Upper lobe of left lung (tissue), 6 donors: ENCODE measurements at regions not wholly inside any gene's neighbourhood (a gene's known extent, or its start where the extent isn't known, plus 50 kb on each side); places are given as distances from the start of the nearest gene placed in this dataset.

ENCODE experiments used
- ATAC-seq, 2 donors: fragments of 200-7000 bp; cut with Tn5 transposase; one replicate each; pipeline ENCODE4 v1.9.1; 2022; ENCODE audit warnings: mild to moderate bottlenecking in 2 of 2, moderate library complexity in 2 of 2; ENCODE audit not compliant: low FRiP score in 2 of 2
- DNase-seq, 2 donors: peaks; one replicate each; pipeline ENCODE4 v3.0.0-alpha.2; 2019 to 2020
- H3K27ac ChIP-seq, 4 donors: fragments of 200-600 bp; sonication (generic); one replicate each; pipeline ENCODE4 v1.5.1; 2016 to 2019
- H3K27me3 ChIP-seq, 4 donors: fragments of 200-600 bp; sonication (generic); one replicate each; pipeline ENCODE4 v1.5.1; 2017 to 2019
- H3K36me3 ChIP-seq, 4 donors: fragments of 200-600 bp; sonication (generic); one replicate each; pipeline ENCODE4 v1.5.1; 2016 to 2019
- H3K4me1 ChIP-seq, 4 donors: fragments of 200-600 bp; sonication (generic); one replicate each; pipeline ENCODE4 v1.5.1; 2018 to 2019
- H3K4me3 ChIP-seq, 4 donors: fragments of 200-600 bp; sonication (generic); one replicate each; pipeline ENCODE4 v1.5.1; 2017 to 2019; ENCODE audit warnings: mild to moderate bottlenecking in 2 of 4, moderate library complexity in 1 of 4
- H3K9me3 ChIP-seq, 4 donors: fragments of 200-600 bp; sonication (generic); one replicate each; pipeline ENCODE4 v1.5.1; 2018 to 2019
- EP300 ChIP-seq, 4 donors: sonication (generic); formaldehyde crosslinking; IDR thresholded peaks; one replicate each; pipeline ENCODE4 v1.5.1; 2017; ENCODE audit warnings: antibody characterized with exemption in 4 of 4, control low read depth in 2 of 4
- POLR2A ChIP-seq, 4 donors: fragments of 450-650 bp; IDR thresholded peaks; one replicate each; pipeline ENCODE4 v1.5.1; 2016 to 2017; ENCODE audit warnings: antibody characterized with exemption in 4 of 4, mild to moderate bottlenecking in 2 of 4
- POLR2AphosphoS5 ChIP-seq, 2 donors: sonication (generic); formaldehyde crosslinking; IDR thresholded peaks; one replicate each; pipeline ENCODE4 v1.5.1; 2017; ENCODE audit warnings: antibody characterized with exemption in 2 of 2
- whole genome bisulfite sequencing, 2 donors: methylation state at CpG; one replicate each; pipeline ENCODE4 v1.1.5; 2017 to 2018; 5-methylcytosine and 5-hydroxymethylcytosine counted together
- TF ChIP-seq, protein P1 (sequence below), 6 experiments: fragments of 450-650 bp in 4 of 6; fragments of 200-600 bp in 2 of 6; sonication (generic) in 2 of 6; IDR thresholded peaks; one replicate each; pipeline ENCODE4 v1.5.1; 2016 to 2019; ENCODE audit warnings: antibody characterized with exemption in 6 of 6
- donor health status: DM: no; HTN: no; CAD: no; lungs with moderate emphysema.
- donor health status: DM: no; HTN: yes; CAD: no; lungs with severe emphysema.

- Histone ChIP-seq H3K36me3 (no peaks in the 10 kb centered on the region), H3K27ac (no peak overlapping the region), H3K4me1 (no peaks in the 10 kb centered on the region), H3K27me3 (no peaks in the 10 kb centered on the region), H3K9me3 (no peaks in the 10 kb centered on the region), H3K4me3 (no peak overlapping the region)
- ATAC-seq (no peak), DNase-seq (no peak)
- WGBS, 2 donors, result 31 to 42% methylated on average over 2 of the region's 2 CpGs
- no peak for TF ChIP-seq POLR2AphosphoS5 (IDR thresholded peaks at IDR 0.05)
- TF ChIP-seq POLR2A (IDR thresholded peaks at IDR 0.05), result no peak
- TF ChIP-seq EP300 (IDR thresholded peaks at IDR 0.05), result no peak
- TF ChIP-seq, protein P1, sequence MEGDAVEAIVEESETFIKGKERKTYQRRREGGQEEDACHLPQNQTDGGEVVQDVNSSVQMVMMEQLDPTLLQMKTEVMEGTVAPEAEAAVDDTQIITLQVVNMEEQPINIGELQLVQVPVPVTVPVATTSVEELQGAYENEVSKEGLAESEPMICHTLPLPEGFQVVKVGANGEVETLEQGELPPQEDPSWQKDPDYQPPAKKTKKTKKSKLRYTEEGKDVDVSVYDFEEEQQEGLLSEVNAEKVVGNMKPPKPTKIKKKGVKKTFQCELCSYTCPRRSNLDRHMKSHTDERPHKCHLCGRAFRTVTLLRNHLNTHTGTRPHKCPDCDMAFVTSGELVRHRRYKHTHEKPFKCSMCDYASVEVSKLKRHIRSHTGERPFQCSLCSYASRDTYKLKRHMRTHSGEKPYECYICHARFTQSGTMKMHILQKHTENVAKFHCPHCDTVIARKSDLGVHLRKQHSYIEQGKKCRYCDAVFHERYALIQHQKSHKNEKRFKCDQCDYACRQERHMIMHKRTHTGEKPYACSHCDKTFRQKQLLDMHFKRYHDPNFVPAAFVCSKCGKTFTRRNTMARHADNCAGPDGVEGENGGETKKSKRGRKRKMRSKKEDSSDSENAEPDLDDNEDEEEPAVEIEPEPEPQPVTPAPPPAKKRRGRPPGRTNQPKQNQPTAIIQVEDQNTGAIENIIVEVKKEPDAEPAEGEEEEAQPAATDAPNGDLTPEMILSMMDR (IDR thresholded peaks at IDR 0.05), result no peak
Observed at GRCh38 chr11:98568013-98568412, 452.7 kb upstream of the CNTN5 start.

DNA sequence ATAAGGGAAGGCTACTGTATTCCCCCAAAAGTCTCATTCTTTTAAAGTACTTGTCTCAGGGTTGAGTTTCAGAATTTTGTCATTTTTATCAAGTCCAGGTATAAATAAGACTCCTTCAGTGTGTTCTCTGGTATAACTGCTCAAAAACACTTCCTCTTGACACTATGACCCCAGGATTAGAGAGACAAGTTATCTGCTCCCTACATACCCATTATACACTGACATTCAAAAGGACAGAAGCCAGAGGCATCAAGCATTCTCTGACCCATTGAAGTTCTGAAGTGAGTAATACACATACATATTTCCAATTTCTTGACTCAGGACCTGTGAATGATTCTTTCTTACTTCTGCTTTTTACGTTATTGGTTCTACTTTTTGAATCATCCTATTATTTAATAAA lies 447.8 kb upstream of the CNTN5 start:
- 13 to 50% methylated on average over 1 of the region's 1 CpG for WGBS, 2 donors
- Histone ChIP-seq H3K4me1 (no peaks in the 10 kb centered on the region), H3K27me3 (no peaks in the 10 kb centered on the region), H3K4me3 (no peak overlapping the region), H3K9me3 (no peaks in the 10 kb centered on the region), H3K27ac (no peak overlapping the region), H3K36me3 (no peaks in the 10 kb centered on the region)
- DNase-seq (no peak), ATAC-seq (no peak)
- TF ChIP-seq EP300 (IDR thresholded peaks at IDR 0.05) (no peak), POLR2AphosphoS5 (IDR thresholded peaks at IDR 0.05) (no peak), POLR2A (IDR thresholded peaks at IDR 0.05) (no peak)
- TF ChIP-seq, protein P1 (IDR thresholded peaks at IDR 0.05), result no peak

DNA sequence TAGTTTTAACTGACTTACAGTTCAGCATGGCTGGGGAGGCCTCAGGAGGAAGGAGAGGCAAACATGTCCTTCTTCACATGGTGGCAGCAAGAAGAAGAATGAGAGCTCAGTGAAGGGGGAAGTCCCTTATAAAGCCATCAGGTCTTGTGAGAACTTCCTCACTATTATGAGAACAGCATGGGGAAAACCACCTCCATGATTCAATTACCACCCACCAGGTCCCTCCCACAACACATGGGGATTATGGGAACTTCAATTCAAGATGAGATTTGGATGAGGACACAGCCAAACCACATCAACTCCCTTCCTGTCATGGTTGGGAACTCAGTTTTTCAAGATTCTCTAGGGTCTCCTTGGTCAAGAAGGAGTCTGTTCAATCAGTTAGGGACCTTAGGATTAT lies 432.9 kb upstream of the CNTN5 start:
- ATAC-seq, result no peak
- H3K27ac ChIP-seq, result no peak overlapping the region

DNA sequence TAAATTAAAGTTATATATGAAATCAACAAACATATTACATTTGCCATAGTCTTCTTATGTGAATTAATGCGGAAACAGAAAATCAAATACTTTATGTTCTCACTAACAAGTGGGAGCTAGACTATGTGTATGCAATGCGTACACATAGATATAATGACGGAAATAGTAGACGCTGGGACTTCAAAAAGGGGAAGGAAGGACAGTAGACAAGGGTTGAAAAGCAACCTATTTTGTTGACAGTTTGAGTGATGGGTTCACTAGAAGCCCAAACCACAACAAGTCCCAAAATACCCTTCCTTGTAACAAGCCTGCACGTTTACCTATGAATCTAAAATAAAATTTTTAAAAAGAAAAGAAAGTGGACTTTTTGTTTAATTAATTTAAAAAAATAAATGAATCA lies 430.8 kb upstream of the CNTN5 start:
- no peaks in the 10 kb centered on the region for H3K4me1 ChIP-seq
- WGBS, 2 donors, result 45 to 49% methylated on average over 5 of the region's 5 CpGs
- H3K4me3 ChIP-seq, result no peak overlapping the region
- ATAC-seq (no peak), DNase-seq (no peak)
- H3K9me3 ChIP-seq, result no peaks in the 10 kb centered on the region
- no peaks in the 10 kb centered on the region for H3K36me3 ChIP-seq
- H3K27ac ChIP-seq, result no peak overlapping the region
- H3K27me3 ChIP-seq, result no peaks in the 10 kb centered on the region
- TF ChIP-seq, protein P1 (IDR thresholded peaks at IDR 0.05), result no peak
- TF ChIP-seq EP300 (IDR thresholded peaks at IDR 0.05) (no peak), POLR2A (IDR thresholded peaks at IDR 0.05) (no peak), POLR2AphosphoS5 (IDR thresholded peaks at IDR 0.05) (no peak)

More for the DNA sequence above, 432.9 kb upstream of the CNTN5 start:
- no peak overlapping the region for H3K4me3 ChIP-seq
- DNase-seq, result no peak
- TF ChIP-seq, protein P1 (IDR thresholded peaks at IDR 0.05), result no peak
- TF ChIP-seq EP300 (IDR thresholded peaks at IDR 0.05) (no peak), POLR2AphosphoS5 (IDR thresholded peaks at IDR 0.05) (no peak), POLR2A (IDR thresholded peaks at IDR 0.05) (no peak)
- no peaks in the 10 kb centered on the region for H3K36me3 ChIP-seq
- H3K4me1 ChIP-seq, result no peaks in the 10 kb centered on the region
- H3K27me3 ChIP-seq, result no peaks in the 10 kb centered on the region
- H3K9me3 ChIP-seq, result no peaks in the 10 kb centered on the region

- H3K27me3 ChIP-seq, result no peaks in the 10 kb centered on the region
- H3K36me3 ChIP-seq, result no peaks in the 10 kb centered on the region
- no peaks in the 10 kb centered on the region for H3K9me3 ChIP-seq
- no peak overlapping the region for H3K4me3 ChIP-seq
- 70 to 86% methylated on average over 3 of the region's 3 CpGs for WGBS, 2 donors
- DNase-seq (no peak), ATAC-seq (no peak)
- TF ChIP-seq, protein P1 (IDR thresholded peaks at IDR 0.05), result no peak
- TF ChIP-seq EP300 (IDR thresholded peaks at IDR 0.05) (no peak), POLR2AphosphoS5 (IDR thresholded peaks at IDR 0.05) (no peak), POLR2A (IDR thresholded peaks at IDR 0.05) (no peak)
- H3K4me1 ChIP-seq, result no peaks in the 10 kb centered on the region
- no peak overlapping the region for H3K27ac ChIP-seq
Observed at GRCh38 chr11:98600103-98600502, 420.6 kb upstream of the CNTN5 start.
